HG02623 (cell line): ENCODE measurements at regions not wholly inside any gene's neighbourhood (a gene's known extent, or its start where the extent isn't known, plus 50 kb on each side); places are given as distances from the start of the nearest gene placed in this dataset.
"Not testable (repeated sequence)": the region's sequence is repeated elsewhere in the genome, so short reads cannot be mapped to it uniquely, and the experiment has no call there.

Experiments used
- ATAC-seq: cut with Tn5 transposase; IDR thresholded peaks from one replicate; pipeline ENCODE4 v1.9.1; 2021; ENCODE audit warnings: moderate library complexity; ENCODE audit not compliant: unreplicated experiment

DNA sequence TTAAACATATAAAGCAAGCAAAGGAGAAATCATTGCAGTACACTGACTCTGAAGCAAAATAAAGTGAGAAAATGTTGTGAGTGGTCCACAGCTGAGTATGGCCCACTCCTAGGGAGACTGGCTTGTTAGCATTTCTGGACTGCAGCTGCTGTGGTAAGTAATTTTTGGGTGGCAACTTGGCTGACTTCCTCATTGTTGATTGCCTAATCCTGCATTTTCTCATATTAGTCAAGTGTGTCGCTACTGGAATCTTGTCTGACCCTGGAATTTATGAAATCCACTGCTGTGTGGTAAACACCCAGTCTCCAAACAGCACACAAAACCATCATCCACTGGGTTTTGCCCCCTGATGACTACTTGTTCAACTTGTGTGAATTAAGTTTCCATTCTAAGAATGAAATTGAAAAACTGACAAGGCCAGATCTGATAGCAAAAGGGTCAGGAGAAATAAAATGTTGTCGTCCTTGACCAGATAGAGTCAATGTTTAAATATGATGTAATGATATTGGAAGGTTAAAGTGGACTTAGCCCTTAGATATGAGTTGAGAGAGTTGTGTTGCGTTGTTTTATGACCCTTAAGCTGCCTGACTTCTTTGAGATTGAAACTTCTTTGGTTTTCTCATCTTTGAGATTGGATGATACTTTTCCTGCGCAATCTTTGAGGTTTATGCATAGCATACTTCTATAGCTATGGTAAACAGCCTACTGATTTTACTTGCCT is 106.6 kb upstream of the SEC22B start:
- ATAC-seq, result not testable (repeated sequence)

DNA sequence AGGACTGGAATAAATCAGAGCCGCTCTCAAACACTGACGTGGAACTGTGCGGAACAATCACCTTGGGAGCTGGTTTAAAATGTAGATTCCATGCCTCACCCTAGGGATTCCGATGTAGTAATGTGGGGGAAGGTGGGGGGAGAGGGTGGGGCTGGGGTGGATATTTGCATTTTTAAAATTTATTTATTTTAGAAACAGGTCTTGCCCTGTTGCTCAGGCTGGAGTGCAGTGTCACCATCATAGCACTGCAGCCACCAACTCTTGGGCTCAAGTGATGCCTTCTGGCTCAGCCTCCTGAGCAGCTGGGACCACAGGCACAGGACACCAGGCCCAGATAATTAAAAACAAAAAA is 101.9 kb upstream of the SEC22B start:
- ATAC-seq, result not testable (repeated sequence)

- ATAC-seq, result not testable (repeated sequence)
Measured at GRCh38 chr1:120277428-120278258, 101.3 kb upstream of the SEC22B start.

- not testable (repeated sequence) for ATAC-seq
Measured at GRCh38 chr1:120276710-120277109, 100.4 kb upstream of the SEC22B start.

GRCh38 chr1:120274438-120274837 is 98.1 kb upstream of the SEC22B start:
- ATAC-seq, result not testable (repeated sequence)

DNA sequence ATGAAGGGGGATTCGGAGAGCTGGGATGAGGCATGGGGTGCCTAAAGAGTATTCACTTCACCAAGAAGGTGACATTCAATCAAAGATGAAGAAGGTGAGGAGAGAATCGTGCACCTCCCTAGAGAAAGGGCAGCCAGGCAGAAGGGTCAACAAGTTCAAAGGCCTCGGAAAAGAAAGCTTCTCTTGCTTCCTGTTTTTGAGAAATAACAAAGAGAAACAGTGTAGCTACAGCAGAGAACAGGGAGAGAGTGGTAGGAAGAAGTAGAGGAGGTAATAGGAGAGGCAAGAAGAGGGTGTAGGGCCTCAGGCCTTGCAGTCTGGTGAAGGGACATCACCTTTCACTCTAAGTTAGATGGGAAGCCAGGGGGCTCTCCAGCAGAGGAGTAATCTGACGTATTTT is 97.0 kb upstream of the SEC22B start:
- not testable (repeated sequence) for ATAC-seq

GRCh38 chr1:120272242-120272641 is 95.9 kb upstream of the SEC22B start:
- ATAC-seq, result not testable (repeated sequence)

- not testable (repeated sequence) for ATAC-seq
Measured at GRCh38 chr1:120271561-120272221, 95.4 kb upstream of the SEC22B start.

GRCh38 chr1:120267894-120268551 is 91.7 kb upstream of the SEC22B start:
- not testable (repeated sequence) for ATAC-seq

GRCh38 chr1:120264564-120264963 is 88.2 kb upstream of the SEC22B start:
- ATAC-seq, result not testable (repeated sequence)

- ATAC-seq, result not testable (repeated sequence)
Measured at GRCh38 chr1:120262791-120263751, 86.8 kb upstream of the SEC22B start.

DNA sequence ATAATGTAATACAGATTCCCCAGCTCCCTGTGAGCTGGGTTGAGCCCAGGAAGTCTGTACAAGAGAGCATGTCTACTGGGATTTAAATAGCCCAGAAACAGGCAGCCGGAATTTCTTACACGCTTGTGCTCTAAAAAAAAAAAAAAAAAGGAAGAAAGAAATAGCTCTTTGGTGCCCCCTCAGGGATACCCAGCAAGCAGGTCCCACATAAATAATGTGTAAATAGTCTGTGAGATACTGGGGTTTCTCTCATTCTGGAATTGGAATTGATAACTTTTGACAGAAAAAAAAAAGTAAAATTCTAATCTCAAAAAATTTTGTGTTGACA is 81.4 kb upstream of the SEC22B start:
- not testable (repeated sequence) for ATAC-seq

- ATAC-seq, result not testable (repeated sequence)
Measured at GRCh38 chr1:120257064-120257777, 80.9 kb upstream of the SEC22B start.

GRCh38 chr1:120250756-120251155 is 74.4 kb upstream of the SEC22B start:
- ATAC-seq, result not testable (repeated sequence)

- ATAC-seq, result not testable (repeated sequence)
Measured at GRCh38 chr1:120248726-120249427, 72.6 kb upstream of the SEC22B start.

- ATAC-seq, result not testable (repeated sequence)
Measured at GRCh38 chr1:120248203-120248602, 71.9 kb upstream of the SEC22B start.

- ATAC-seq, result not testable (repeated sequence)
Measured at GRCh38 chr1:120243867-120244266, 67.5 kb upstream of the SEC22B start.

- ATAC-seq, result not testable (repeated sequence)
Measured at GRCh38 chr1:120242582-120242981, 66.3 kb upstream of the SEC22B start.

- not testable (repeated sequence) for ATAC-seq
Measured at GRCh38 chr1:120241868-120242267, 65.5 kb upstream of the SEC22B start.
